Loucy (cell line): ENCODE measurements at regions not wholly inside any gene's neighbourhood (a gene's known extent, or its start where the extent isn't known, plus 50 kb on each side); places are given as distances from the start of the nearest gene placed in this dataset.

Experiments
- EZH2phosphoT487 ChIP-seq: fragments of 200-600 bp; IDR thresholded peaks from 2 replicates; pipeline ENCODE4 v1.6.1; 2018; ENCODE audit warnings: antibody characterized with exemption, mild to moderate bottlenecking, moderate library complexity, borderline replicate concordance
- TF ChIP-seq, protein P1 (sequence below): fragments of 200-600 bp; sonication (generic); conservative IDR thresholded peaks from 2 replicates; pipeline ENCODE4 v1.5.1; 2014; ENCODE audit warnings: mild to moderate bottlenecking, antibody characterized with exemption, low read length

DNA sequence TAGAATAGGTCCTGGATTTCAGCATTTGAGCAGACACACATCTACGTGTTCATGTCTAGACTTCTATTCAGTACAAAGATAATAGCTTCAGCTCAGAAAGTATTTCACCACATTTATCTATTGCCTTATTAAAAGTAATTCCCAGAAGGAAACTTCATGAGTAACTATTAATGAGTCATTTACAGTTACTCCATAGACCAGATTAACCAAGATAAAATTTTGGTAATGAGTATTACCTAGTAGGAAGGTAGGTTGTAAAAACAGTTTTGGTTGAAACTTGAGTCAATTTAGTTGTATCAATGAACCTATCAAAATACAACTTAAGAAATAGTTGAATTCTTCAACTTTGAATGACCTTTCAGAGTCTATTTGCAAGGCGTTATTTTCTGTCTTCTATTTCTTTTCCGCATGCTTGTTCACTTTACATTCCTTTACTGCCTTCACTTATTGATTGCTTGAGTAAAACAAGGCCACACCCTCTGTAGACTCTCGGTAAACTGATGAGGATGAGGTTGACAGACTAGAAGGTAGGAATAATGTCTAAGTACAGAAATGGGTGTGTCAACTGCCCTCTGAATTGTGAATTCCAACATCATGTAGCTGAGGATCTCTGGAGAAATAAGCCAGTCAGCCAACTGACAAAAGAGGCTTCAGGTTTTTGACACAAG, 1165.6 kb upstream of the ZEB2 start:
- TF ChIP-seq, protein P1, sequence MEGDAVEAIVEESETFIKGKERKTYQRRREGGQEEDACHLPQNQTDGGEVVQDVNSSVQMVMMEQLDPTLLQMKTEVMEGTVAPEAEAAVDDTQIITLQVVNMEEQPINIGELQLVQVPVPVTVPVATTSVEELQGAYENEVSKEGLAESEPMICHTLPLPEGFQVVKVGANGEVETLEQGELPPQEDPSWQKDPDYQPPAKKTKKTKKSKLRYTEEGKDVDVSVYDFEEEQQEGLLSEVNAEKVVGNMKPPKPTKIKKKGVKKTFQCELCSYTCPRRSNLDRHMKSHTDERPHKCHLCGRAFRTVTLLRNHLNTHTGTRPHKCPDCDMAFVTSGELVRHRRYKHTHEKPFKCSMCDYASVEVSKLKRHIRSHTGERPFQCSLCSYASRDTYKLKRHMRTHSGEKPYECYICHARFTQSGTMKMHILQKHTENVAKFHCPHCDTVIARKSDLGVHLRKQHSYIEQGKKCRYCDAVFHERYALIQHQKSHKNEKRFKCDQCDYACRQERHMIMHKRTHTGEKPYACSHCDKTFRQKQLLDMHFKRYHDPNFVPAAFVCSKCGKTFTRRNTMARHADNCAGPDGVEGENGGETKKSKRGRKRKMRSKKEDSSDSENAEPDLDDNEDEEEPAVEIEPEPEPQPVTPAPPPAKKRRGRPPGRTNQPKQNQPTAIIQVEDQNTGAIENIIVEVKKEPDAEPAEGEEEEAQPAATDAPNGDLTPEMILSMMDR, result no peak
- no peak for TF ChIP-seq EZH2phosphoT487
